Activated CD4-positive, alpha-beta memory T cell treated with anti-CD3 and anti-CD28 coated beads for 36 hours (primary cell): ENCODE measurements at regions not wholly inside any gene's neighbourhood (a gene's known extent, or its start where the extent isn't known, plus 50 kb on each side); places are given as distances from the start of the nearest gene placed in this dataset.

ENCODE experiments used
- CTCF ChIA-PET: fragments of 350-600 bp; sonication (Branson Sonifier 250); formaldehyde crosslinking; loops from one replicate; lab custom pipeline; 2021; ENCODE audit warnings: antibody characterized with exemption, inconsistent platforms; lab: Charles Lee
- POLR2A ChIA-PET: fragments of 350-600 bp; sonication (Branson Sonifier 250); formaldehyde crosslinking; loops from one replicate; lab custom pipeline; 2021; ENCODE audit warnings: antibody characterized with exemption; lab: Charles Lee
- DNase-seq: peaks from one replicate; pipeline ENCODE4 v3.0.0-alpha.2; 2020
- H3K27ac Mint-ChIP-seq: one replicate; pipeline ENCODE4 v1.8.0; 2021; ENCODE audit warnings: mixed read lengths
- H3K27me3 Mint-ChIP-seq: one replicate; pipeline ENCODE4 v1.8.0; 2021; ENCODE audit warnings: mixed read lengths
- H3K36me3 Mint-ChIP-seq: one replicate; pipeline ENCODE4 v1.8.0; 2021; ENCODE audit warnings: mixed read lengths
- H3K4me1 Mint-ChIP-seq: one replicate; pipeline ENCODE4 v1.8.0; 2021; ENCODE audit warnings: low read depth, mixed read lengths
- H3K4me3 Mint-ChIP-seq: one replicate; pipeline ENCODE4 v1.8.0; 2021; ENCODE audit warnings: mild to moderate bottlenecking, mixed read lengths
- H3K9me3 Mint-ChIP-seq: one replicate; pipeline ENCODE4 v1.8.0; 2021; ENCODE audit warnings: mixed read lengths
- intact Hi-C: fragments of 100-400 bp; cut with micrococcal nuclease; formaldehyde crosslinking; loops from one replicate; pipeline ENCODE4 v1.15.1; 2023

- no peaks in the 10 kb centered on the region for H3K36me3 Mint-ChIP-seq
- DNase-seq: no peak
- CTCF ChIA-PET: no interaction called here
- no peaks in the 10 kb centered on the region for H3K4me1 Mint-ChIP-seq
- no peak overlapping the region for H3K27ac Mint-ChIP-seq
- no peaks in the 10 kb centered on the region for H3K27me3 Mint-ChIP-seq
- peaks cover 3% of the 10 kb centered on the region for H3K9me3 Mint-ChIP-seq
- H3K4me3 Mint-ChIP-seq: no peak overlapping the region
- POLR2A ChIA-PET: no interaction called here
- intact Hi-C loops: no loop called here
These were observed 109.4 kb upstream of the PDE1C start for GRCh38 chr7:32179567-32179966.

- H3K4me3 Mint-ChIP-seq: no peak overlapping the region
- ChIA-PET POLR2A (no interaction called here), CTCF (no interaction called here)
- intact Hi-C loops: no loop called here
- no peaks in the 10 kb centered on the region for H3K4me1 Mint-ChIP-seq
- H3K36me3 Mint-ChIP-seq: no peaks in the 10 kb centered on the region
- no peak overlapping the region for H3K27ac Mint-ChIP-seq
- no peaks in the 10 kb centered on the region for H3K27me3 Mint-ChIP-seq
- DNase-seq: no peak
- peaks cover 3% of the 10 kb centered on the region for H3K9me3 Mint-ChIP-seq
These were observed 108.6 kb upstream of the PDE1C start for GRCh38 chr7:32178677-32179366.

GRCh38 chr7:32177232-32177631 is 107.0 kb upstream of the PDE1C start:
- Mint-ChIP-seq H3K36me3 (no peaks in the 10 kb centered on the region), H3K9me3 (no peaks in the 10 kb centered on the region), H3K27me3 (no peaks in the 10 kb centered on the region), H3K4me3 (no peak overlapping the region), H3K27ac (no peak overlapping the region), H3K4me1 (no peaks in the 10 kb centered on the region)
- POLR2A ChIA-PET: no interaction called here
- CTCF ChIA-PET: no interaction called here
- intact Hi-C loops: no loop called here
- DNase-seq: no peak

- H3K27ac Mint-ChIP-seq: no peak overlapping the region
These were observed 104.9 kb upstream of the PDE1C start for GRCh38 chr7:32175099-32175498.

GRCh38 chr7:32171248-32171647 is 101.0 kb upstream of the PDE1C start:
- ChIA-PET CTCF (no interaction called here), POLR2A (no interaction called here)
- no peak overlapping the region for H3K4me3 Mint-ChIP-seq
- no peak for DNase-seq
- no peaks in the 10 kb centered on the region for H3K36me3 Mint-ChIP-seq
- intact Hi-C loops: no loop called here
- no peaks in the 10 kb centered on the region for H3K9me3 Mint-ChIP-seq
- no peak overlapping the region for H3K27ac Mint-ChIP-seq
- no peaks in the 10 kb centered on the region for H3K27me3 Mint-ChIP-seq
- no peaks in the 10 kb centered on the region for H3K4me1 Mint-ChIP-seq

More at GRCh38 chr7:32175099-32175498, 104.9 kb upstream of the PDE1C start:
- CTCF ChIA-PET: no interaction called here
- H3K9me3 Mint-ChIP-seq: no peaks in the 10 kb centered on the region
- no peaks in the 10 kb centered on the region for H3K36me3 Mint-ChIP-seq
- POLR2A ChIA-PET: no interaction called here
- DNase-seq: no peak
- H3K4me1 Mint-ChIP-seq: no peaks in the 10 kb centered on the region
- intact Hi-C loops: no loop called here
- H3K4me3 Mint-ChIP-seq: no peak overlapping the region
- H3K27me3 Mint-ChIP-seq: no peaks in the 10 kb centered on the region

- Mint-ChIP-seq H3K27me3 (no peaks in the 10 kb centered on the region), H3K27ac (no peak overlapping the region), H3K4me3 (no peak overlapping the region), H3K36me3 (no peaks in the 10 kb centered on the region), H3K9me3 (no peaks in the 10 kb centered on the region), H3K4me1 (no peaks in the 10 kb centered on the region)
- no peak for DNase-seq
- intact Hi-C loops: no loop called here
- ChIA-PET CTCF (no interaction called here), POLR2A (no interaction called here)
These were observed 100.6 kb upstream of the PDE1C start for GRCh38 chr7:32170838-32171237.

- Mint-ChIP-seq H3K27me3 (no peaks in the 10 kb centered on the region), H3K9me3 (no peaks in the 10 kb centered on the region), H3K4me1 (no peaks in the 10 kb centered on the region), H3K27ac (no peak overlapping the region), H3K36me3 (no peaks in the 10 kb centered on the region), H3K4me3 (no peak overlapping the region)
- ChIA-PET POLR2A (no interaction called here), CTCF (no interaction called here)
- intact Hi-C loops: no loop called here
- DNase-seq: no peak
These were observed 99.0 kb upstream of the PDE1C start for GRCh38 chr7:32169228-32169627.

- Mint-ChIP-seq H3K4me3 (no peak overlapping the region), H3K36me3 (no peaks in the 10 kb centered on the region), H3K27ac (no peak overlapping the region), H3K4me1 (no peaks in the 10 kb centered on the region), H3K27me3 (no peaks in the 10 kb centered on the region), H3K9me3 (no peaks in the 10 kb centered on the region)
- POLR2A ChIA-PET: no interaction called here
- intact Hi-C loops: no loop called here
- CTCF ChIA-PET: no interaction called here
- DNase-seq: no peak
These were observed 97.6 kb upstream of the PDE1C start for GRCh38 chr7:32167815-32168214.

- Mint-ChIP-seq H3K4me1 (no peaks in the 10 kb centered on the region), H3K27ac (no peak overlapping the region), H3K27me3 (no peaks in the 10 kb centered on the region), H3K9me3 (no peaks in the 10 kb centered on the region), H3K36me3 (no peaks in the 10 kb centered on the region), H3K4me3 (no peak overlapping the region)
- intact Hi-C loops: no loop called here
- CTCF ChIA-PET: no interaction called here
- no peak for DNase-seq
- POLR2A ChIA-PET: no interaction called here
These were observed 97.0 kb upstream of the PDE1C start for GRCh38 chr7:32167256-32167655.

- CTCF ChIA-PET: no interaction called here
- Mint-ChIP-seq H3K9me3 (no peaks in the 10 kb centered on the region), H3K27ac (no peak overlapping the region), H3K36me3 (no peaks in the 10 kb centered on the region), H3K4me1 (no peaks in the 10 kb centered on the region), H3K4me3 (no peak overlapping the region), H3K27me3 (no peaks in the 10 kb centered on the region)
- intact Hi-C loops: no loop called here
- POLR2A ChIA-PET: no interaction called here
- DNase-seq: no peak
These were observed 94.3 kb upstream of the PDE1C start for GRCh38 chr7:32164341-32164996.

- DNase-seq: no peak
- no peaks in the 10 kb centered on the region for H3K27me3 Mint-ChIP-seq
- H3K4me1 Mint-ChIP-seq: no peaks in the 10 kb centered on the region
- no peak overlapping the region for H3K4me3 Mint-ChIP-seq
- intact Hi-C loops: no loop called here
- H3K27ac Mint-ChIP-seq: no peak overlapping the region
- ChIA-PET CTCF (no interaction called here), POLR2A (no interaction called here)
- H3K36me3 Mint-ChIP-seq: no peaks in the 10 kb centered on the region
- H3K9me3 Mint-ChIP-seq: no peaks in the 10 kb centered on the region
These were observed 93.7 kb upstream of the PDE1C start for GRCh38 chr7:32163896-32164295.

GRCh38 chr7:32163141-32163806 is 93.1 kb upstream of the PDE1C start:
- no peaks in the 10 kb centered on the region for H3K36me3 Mint-ChIP-seq
- H3K4me1 Mint-ChIP-seq: no peaks in the 10 kb centered on the region
- no peak for DNase-seq
- ChIA-PET CTCF (no interaction called here), POLR2A (no interaction called here)
- no peak overlapping the region for H3K4me3 Mint-ChIP-seq
- H3K27me3 Mint-ChIP-seq: no peaks in the 10 kb centered on the region
- no peaks in the 10 kb centered on the region for H3K9me3 Mint-ChIP-seq
- intact Hi-C loops: no loop called here
- no peak overlapping the region for H3K27ac Mint-ChIP-seq

GRCh38 chr7:32161708-32162107 is 91.5 kb upstream of the PDE1C start:
- H3K27ac Mint-ChIP-seq: no peak overlapping the region

More at GRCh38 chr7:32161708-32162107, 91.5 kb upstream of the PDE1C start:
- no peaks in the 10 kb centered on the region for H3K4me1 Mint-ChIP-seq
- ChIA-PET POLR2A (no interaction called here), CTCF (no interaction called here)
- no peaks in the 10 kb centered on the region for H3K27me3 Mint-ChIP-seq
- no peaks in the 10 kb centered on the region for H3K9me3 Mint-ChIP-seq
- DNase-seq: no peak
- no peaks in the 10 kb centered on the region for H3K36me3 Mint-ChIP-seq
- no peak overlapping the region for H3K4me3 Mint-ChIP-seq
- intact Hi-C loops: no loop called here
